ENCODE measurements at regions not wholly inside any gene's neighbourhood (a gene's known extent, or its start where the extent isn't known, plus 50 kb on each side); places are given as distances from the start of the nearest gene placed in this dataset.
A peak's percentile ranks its signal among the peaks of the same experiment; 100 is the strongest.

- Histone ChIP-seq H3K79me2 (ENCODE audit: control insufficient read depth in 1 of 2, insufficient read depth in 2 of 2, low read length in 2 of 2) (no peaks in the 10 kb centered on the region), H2AFZ (ENCODE audit: low read length) (no peak overlapping the region), H3K9me3 (ENCODE audit: insufficient read depth in 2 of 2, low read depth in 1 of 2, low read length in 1 of 2) (no peaks in the 10 kb centered on the region), H2BK5ac (ENCODE audit: low read depth, low read length) (no peak overlapping the region; the same call in 1 of the 2 replicates), H4K8ac (ENCODE audit: extremely low read depth, insufficient read depth, low read length) (no peak overlapping the region), H4K91ac (replicated peaks; ENCODE audit: insufficient read length, low read length) (no peak overlapping the region), H2BK12ac (ENCODE audit: low read depth, low read length) (no peak overlapping the region; the same call in 1 of the 2 replicates), H3K4ac (replicated peaks; ENCODE audit: insufficient read length, low read depth, low read length) (no peak overlapping the region), H2AK5ac (ENCODE audit: low read depth, low read length) (no peak overlapping the region), H2BK20ac (ENCODE audit: low read length) (no peak overlapping the region), H3K56ac (replicated peaks; ENCODE audit: insufficient read length, low read depth, low read length) (no peak overlapping the region), H4K20me1 (replicated peaks in 1 of 2; ENCODE audit: control insufficient read depth in 1 of 2, insufficient read depth in 2 of 2, low read length in 2 of 2) (no peaks in the 10 kb centered on the region), H4K5ac (ENCODE audit: insufficient read length, low read depth, low read length) (no peak overlapping the region), H3K36me3 (ENCODE audit: control insufficient read depth in 2 of 4, insufficient read depth in 4 of 4, low read length in 3 of 4) (no peaks in the 10 kb centered on the region), H3K18ac (ENCODE audit: extremely low read depth, low read length) (peak overlapping the region; percentile 15; the same call in 1 of the 2 replicates), H3K9ac (replicated peaks in 1 of 4; ENCODE audit: extremely low read depth in 1 of 4, low read depth in 3 of 4, low read length in 3 of 4) (no peak overlapping the region), H2BK120ac (replicated peaks; ENCODE audit: low read depth, low read length) (no peak overlapping the region), H3K4me1 (replicated peaks in 1 of 4; ENCODE audit: control insufficient read depth in 3 of 4, insufficient read depth in 4 of 4, low read length in 3 of 4) (peaks cover 0 to 15% (median 5%) of the 10 kb centered on the region in 4 experiments; a peak in 6 of 7 replicates), H3K14ac (ENCODE audit: insufficient read length) (no peak overlapping the region), H3K4me2 (ENCODE audit: insufficient read depth in 1 of 2, low read depth in 2 of 2, low read length in 2 of 2) (no peak overlapping the region), H3K23ac (ENCODE audit: insufficient read length) (no peak overlapping the region), H3K27ac (ENCODE audit: low read depth, low read length) (no peak overlapping the region), H3K23me2 (ENCODE audit: low read depth, low read length) (no peaks in the 10 kb centered on the region), H3K4me3 (ENCODE audit: extremely low read depth in 1 of 4, insufficient read depth in 2 of 4, low read depth in 3 of 4, low read length in 4 of 4) (no peak overlapping the region), H3K79me1 (ENCODE audit: low read depth, low read length) (no peaks in the 10 kb centered on the region), H3K27me3 (replicated peaks in 1 of 4; ENCODE audit: control insufficient read depth in 3 of 4, extremely low read depth in 1 of 4, insufficient read depth in 3 of 4, low read length in 3 of 4) (no peaks in the 10 kb centered on the region), H2BK15ac (ENCODE audit: low read length) (no peak overlapping the region)
- ChIA-PET CTCF (ENCODE audit: partially characterized antibody) (interaction anchor here (1.1 kb wide), 1 partner anchor 157 kb away, joined by 3 read pairs; no protein-coding TSS in a partner anchor), POLR2A (ENCODE audit: partially characterized antibody) (no interaction called here)
- 94% methylated on average over 5 of the region's 5 CpGs; no CpG with 5 or more reads in 1 of the 2 experiments for WGBS, 2 experiments (ENCODE audit: extremely low coverage in 1 of 2, insufficient coverage in 1 of 2, insufficient read length in 1 of 2, insufficient replicate concordance in 2 of 2, low coverage in 1 of 2, low lambda C conversion rate in 2 of 2, missing lambda C conversion rate in 1 of 2)
- TF ChIP-seq POLR2AphosphoS5 (IDR thresholded peaks at IDR 0.05; ENCODE audit: low read depth, low read length) (no peak), BRCA1 (IDR thresholded peaks at IDR 0.05; ENCODE audit: low read depth, low read length) (no peak), TCF12 (IDR thresholded peaks at IDR 0.05; ENCODE audit: low read depth, low read length) (no peak)
- no peak for FAIRE-seq
- DNase-seq (ENCODE audit: low read depth in 1 of 2, low spot score in 2 of 2): no peak
Measured at GRCh38 chr20:41892031-41892430, 273.9 kb upstream of the CHD6 start.

All from H1 (cell line).